ENCODE measurements at regions not wholly inside any gene's neighbourhood (a gene's known extent, or its start where the extent isn't known, plus 50 kb on each side); places are given as distances from the start of the nearest gene placed in this dataset.
"Not testable (repeated sequence)": the region's sequence is repeated elsewhere in the genome, so short reads cannot be mapped to it uniquely, and the experiment has no call there.

DNA sequence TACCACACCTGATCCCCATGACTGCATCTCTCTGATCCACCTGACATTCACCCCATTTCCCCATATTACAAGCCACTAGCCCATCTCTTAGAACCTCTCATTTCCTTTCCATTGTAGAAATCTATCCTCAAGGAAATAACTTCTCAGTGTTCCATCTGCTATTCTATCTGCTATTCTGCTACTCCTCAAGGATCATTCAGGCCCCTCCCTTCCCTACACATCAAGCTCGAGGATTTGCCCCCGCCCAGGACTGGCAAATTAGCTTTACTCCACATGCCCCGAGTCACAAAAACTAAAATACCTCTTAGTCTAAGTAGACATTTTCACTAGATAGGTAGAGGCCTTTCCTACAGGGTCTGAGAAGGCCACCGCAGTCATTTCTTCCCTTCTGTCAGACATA lies 517.0 kb downstream of the IRS2 start:
- DNase-seq = not testable (repeated sequence)

DNA sequence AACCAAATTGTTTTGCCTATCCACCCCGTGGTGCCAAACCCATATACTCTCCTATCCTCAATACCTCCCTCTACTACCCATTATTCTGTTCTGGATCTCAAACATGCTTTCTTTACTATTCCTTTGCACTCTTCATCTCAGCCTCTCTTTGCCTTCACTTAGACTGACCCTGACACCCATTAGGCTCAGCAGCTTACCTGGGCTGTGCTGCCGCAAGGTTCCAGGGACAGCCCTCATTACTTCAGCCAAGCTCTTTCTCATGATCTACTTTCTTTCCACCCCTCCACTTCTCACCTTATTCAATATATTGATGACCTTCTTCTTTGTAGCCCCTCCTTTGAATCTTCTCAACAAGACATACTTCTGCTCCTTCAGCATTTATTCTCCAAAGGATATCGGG lies 517.9 kb downstream of the IRS2 start:
- DNase-seq = not testable (repeated sequence)

DNA sequence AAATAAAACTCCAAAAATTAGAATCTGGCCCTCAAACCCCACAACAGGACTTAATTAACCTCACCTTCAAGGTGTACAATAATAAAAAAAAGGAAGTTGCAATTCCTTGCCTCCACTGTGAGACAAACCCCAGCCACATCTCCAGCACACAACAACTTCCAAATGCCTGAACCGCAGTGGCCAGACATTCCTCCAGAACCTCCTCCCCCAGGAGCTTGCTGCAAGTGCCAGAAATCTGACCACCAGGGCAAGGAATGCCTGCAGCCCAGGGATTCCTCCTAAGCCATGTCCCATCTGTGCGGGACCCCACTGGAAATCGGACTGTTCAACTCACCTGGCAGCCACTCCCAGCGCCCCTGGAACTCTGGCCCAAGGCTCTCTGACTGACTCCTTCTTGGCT lies 519.0 kb downstream of the IRS2 start:
- DNase-seq = not testable (repeated sequence)

DNA sequence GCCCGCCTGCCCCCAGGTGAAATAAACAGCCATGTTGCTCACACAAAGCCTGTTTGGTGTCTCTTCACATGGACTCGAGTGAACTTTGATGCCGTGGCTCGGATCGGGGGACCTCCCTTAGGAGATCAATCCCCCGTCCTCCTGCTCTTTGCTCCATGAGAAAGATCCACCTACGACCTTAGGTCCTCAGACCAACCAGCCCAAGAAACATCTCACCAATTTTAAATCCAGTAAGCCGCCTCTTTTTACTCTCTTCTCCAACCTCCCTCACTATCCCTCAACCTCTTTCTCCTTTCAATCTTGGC lies 521.0 kb downstream of the IRS2 start:
- not testable (repeated sequence) for DNase-seq

DNA sequence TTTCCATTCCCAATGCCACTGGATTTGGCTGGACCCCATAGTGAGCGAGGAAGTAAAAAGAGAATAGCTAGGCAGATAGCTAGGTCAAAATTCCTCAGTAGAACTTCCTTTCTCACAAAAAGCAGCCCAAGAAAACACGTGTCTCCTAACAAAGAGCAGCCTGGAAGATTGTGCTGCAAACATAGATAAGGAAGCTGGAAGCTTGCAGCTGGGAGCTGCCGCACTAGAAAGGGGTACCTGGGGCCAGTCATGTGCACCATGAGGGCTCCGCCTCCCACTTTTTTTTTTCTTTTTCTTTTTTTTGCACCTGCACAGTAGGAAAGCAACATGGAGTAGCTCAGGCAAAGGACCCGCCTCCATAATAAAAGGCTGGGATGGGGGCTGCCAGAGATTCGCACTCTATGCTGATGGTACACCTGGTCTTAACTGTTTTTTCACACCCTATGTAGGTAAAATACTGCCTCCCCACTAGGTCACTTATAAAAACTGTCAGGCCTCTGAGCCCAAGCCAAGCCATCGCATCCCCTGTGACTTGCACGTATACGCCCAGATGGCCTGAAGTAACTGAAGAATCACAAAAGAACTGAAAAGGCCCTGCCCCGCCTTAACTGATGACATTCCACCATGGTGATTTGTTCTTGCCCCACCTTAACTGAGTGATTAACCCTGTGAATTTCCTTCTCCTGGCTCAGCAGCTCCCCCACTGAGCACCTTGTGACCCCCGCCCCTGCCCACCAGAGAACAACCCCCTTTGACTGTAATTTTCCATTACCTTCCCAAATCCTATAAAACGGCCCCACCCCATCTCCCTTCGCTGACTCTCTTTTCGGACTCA lies 521.6 kb downstream of the IRS2 start:
- not testable (repeated sequence) for DNase-seq

DNA sequence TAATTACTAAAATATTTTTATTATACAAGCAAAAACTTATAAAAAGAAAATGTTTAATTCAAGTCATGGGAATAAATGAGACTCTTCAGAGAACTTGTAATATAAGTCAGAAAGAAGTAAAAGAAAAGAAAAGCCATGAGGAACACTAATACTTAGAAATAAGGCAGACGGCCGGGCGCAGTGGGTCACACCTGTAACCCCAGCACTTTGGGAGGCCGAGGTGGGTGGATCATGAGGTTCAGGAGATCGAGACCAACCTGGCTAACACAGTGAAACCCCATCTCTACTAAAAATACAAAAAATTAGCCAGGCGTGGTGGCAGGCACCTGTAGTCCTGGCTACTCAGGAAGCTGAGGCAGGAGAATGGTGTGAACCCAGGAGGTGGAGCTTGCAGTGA lies 528.6 kb downstream of the IRS2 start:
- not testable (repeated sequence) for DNase-seq

Data from retina (tissue), 1 donor.